RWPE1 (cell line): ENCODE measurements at regions not wholly inside any gene's neighbourhood (a gene's known extent, or its start where the extent isn't known, plus 50 kb on each side); places are given as distances from the start of the nearest gene placed in this dataset.
"Not testable (repeated sequence)": the region's sequence is repeated elsewhere in the genome, so short reads cannot be mapped to it uniquely, and the experiment has no call there.

Source experiments
- CTCF ChIA-PET: fragments of 350-600 bp; sonication (Branson Sonifier 250); formaldehyde crosslinking; extraction: SDS; loops from one replicate; lab custom pipeline; 2021; lab: Yijun Ruan, JAX
- POLR2A ChIA-PET: fragments of 400-600 bp; formaldehyde crosslinking; extraction: SDS; loops from one replicate; lab custom pipeline; 2020; ENCODE audit warnings: antibody characterized with exemption; ENCODE audit not compliant: low non-redundant PET; lab: Yijun Ruan, JAX
- DNase-seq: peaks from one replicate; pipeline ENCODE4 v3.0.0; 2012; ENCODE audit warnings: low spot score
- H3K27ac ChIP-seq: fragments of 450-650 bp; 2 replicates; pipeline ENCODE4 v1.5.1; 2017
- CTCF ChIP-seq: fragments of 450-650 bp; conservative IDR thresholded peaks from 2 replicates; pipeline ENCODE4 v1.5.1; 2017; ENCODE audit warnings: low read depth, mild to moderate bottlenecking

GRCh38 chr21:29429218-29429617 is 130.5 kb downstream of the BACH1 start:
- no peak for TF ChIP-seq CTCF
- CTCF ChIA-PET: no interaction called here
- POLR2A ChIA-PET: no interaction called here
- no peak for DNase-seq
- no peak overlapping the region for H3K27ac ChIP-seq

GRCh38 chr21:29430030-29430429 is 131.3 kb downstream of the BACH1 start:
- DNase-seq: no peak
- TF ChIP-seq CTCF: no peak
- no peak overlapping the region for H3K27ac ChIP-seq
- ChIA-PET CTCF (no interaction called here), POLR2A (no interaction called here)

- TF ChIP-seq CTCF: no peak
- no peak for DNase-seq
- ChIA-PET CTCF (no interaction called here), POLR2A (no interaction called here)
- H3K27ac ChIP-seq: no peak overlapping the region
Measured at GRCh38 chr21:29430576-29430975, 131.9 kb downstream of the BACH1 start.

- H3K27ac ChIP-seq: no peak overlapping the region
- no peak for DNase-seq
- no peak for TF ChIP-seq CTCF
- CTCF ChIA-PET: no interaction called here
- POLR2A ChIA-PET: no interaction called here
Measured at GRCh38 chr21:29431178-29431577, 132.5 kb downstream of the BACH1 start.

GRCh38 chr21:29431680-29432079 is 133.0 kb downstream of the BACH1 start:
- TF ChIP-seq CTCF: no peak
- no peak for DNase-seq
- no peak overlapping the region for H3K27ac ChIP-seq
- ChIA-PET CTCF (interaction anchor here (0.7 kb wide), 1 partner anchor 23 kb away, joined by 6 read pairs; no protein-coding TSS in a partner anchor), POLR2A (no interaction called here)

GRCh38 chr21:29433366-29434059 is 134.8 kb downstream of the BACH1 start:
- H3K27ac ChIP-seq: no peak overlapping the region
- DNase-seq: no peak
- POLR2A ChIA-PET: no interaction called here
- no peak for TF ChIP-seq CTCF
- CTCF ChIA-PET: no interaction called here

GRCh38 chr21:29434081-29434480 is 135.4 kb downstream of the BACH1 start:
- H3K27ac ChIP-seq: no peak overlapping the region
- POLR2A ChIA-PET: no interaction called here
- DNase-seq: no peak
- no peak for TF ChIP-seq CTCF
- CTCF ChIA-PET: no interaction called here

- CTCF ChIA-PET, POLR2A ChIA-PET, DNase-seq, H3K27ac ChIP-seq: not testable (repeated sequence)
Measured at GRCh38 chr21:29434982-29435381, 136.3 kb downstream of the BACH1 start.
